Parathyroid adenoma (tissue), 2 donors: ENCODE measurements at regions not wholly inside any gene's neighbourhood (a gene's known extent, or its start where the extent isn't known, plus 50 kb on each side); places are given as distances from the start of the nearest gene placed in this dataset.

Experiments used
- H2AFZ ChIP-seq: fragments of 300-600 bp; sonication (generic); one replicate; pipeline ENCODE4 v1.7.0; 2017; ENCODE audit warnings: antibody characterized with exemption, mild to moderate bottlenecking
- H3K27ac ChIP-seq: fragments of 300-600 bp; sonication (generic); one replicate; pipeline ENCODE4 v1.7.0; 2017
- H3K27me3 ChIP-seq: fragments of 300-600 bp; sonication (generic); one replicate; pipeline ENCODE4 v1.7.0; 2017; ENCODE audit warnings: low read length; ENCODE audit not compliant: control insufficient read depth, insufficient read depth
- H3K36me3 ChIP-seq: fragments of 300-600 bp; sonication (generic); one replicate; pipeline ENCODE4 v1.7.0; 2017; ENCODE audit warnings: low read length; ENCODE audit not compliant: control insufficient read depth, insufficient read depth
- H3K4me1 ChIP-seq: fragments of 300-600 bp; sonication (generic); one replicate; pipeline ENCODE4 v1.7.0; 2017; ENCODE audit warnings: control low read depth
- H3K4me2 ChIP-seq: fragments of 300-600 bp; sonication (generic); one replicate; pipeline ENCODE4 v1.7.0; 2017; ENCODE audit warnings: low read length
- H3K4me3 ChIP-seq: fragments of 300-600 bp; sonication (generic); one replicate; pipeline ENCODE4 v1.7.0; 2017; ENCODE audit warnings: low read depth, low read length
- H3K79me2 ChIP-seq: fragments of 300-600 bp; sonication (generic); one replicate; pipeline ENCODE4 v1.7.0; 2017; ENCODE audit warnings: control low read depth
- H3K9ac ChIP-seq: fragments of 300-600 bp; sonication (generic); one replicate; pipeline ENCODE4 v1.7.0; 2017; ENCODE audit warnings: mild to moderate bottlenecking
- H3K9me3 ChIP-seq: fragments of 300-600 bp; sonication (generic); one replicate; pipeline ENCODE4 v1.7.0; 2017; ENCODE audit warnings: low read length; ENCODE audit not compliant: control insufficient read depth
- TF ChIP-seq, protein P1 (sequence below): fragments of 300-600 bp; sonication (generic); IDR thresholded peaks from one replicate; pipeline ENCODE4 v1.7.0; 2017; ENCODE audit warnings: antibody characterized with exemption, mild to moderate bottlenecking
- donor health status: primary hyperparathyroidism.

DNA sequence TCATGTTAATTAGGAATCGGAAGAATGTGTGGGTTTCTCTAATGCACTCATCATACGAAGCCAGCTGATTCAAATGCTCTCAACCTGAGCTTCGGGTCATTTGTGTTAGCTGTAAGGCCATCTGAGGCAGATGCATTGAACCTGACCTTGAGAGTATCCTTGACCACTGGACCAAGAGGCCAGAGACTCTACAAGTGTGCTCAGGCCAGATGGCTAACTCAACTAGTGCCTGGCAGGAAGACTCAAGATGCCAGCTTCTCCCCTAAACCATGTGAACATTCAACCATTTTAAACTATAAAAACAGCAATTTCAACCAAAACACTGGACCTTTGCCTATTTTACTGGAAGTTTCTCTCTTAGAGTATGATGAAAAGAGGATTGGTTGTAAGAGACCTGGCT, 168.6 kb upstream of the CDH4 start:
- Histone ChIP-seq H3K4me3 (no peak overlapping the region), H2AFZ (no peak overlapping the region), H3K27ac (no peak overlapping the region), H3K9ac (no peak overlapping the region), H3K36me3 (no peaks in the 10 kb centered on the region), H3K4me1 (no peaks in the 10 kb centered on the region), H3K79me2 (no peaks in the 10 kb centered on the region), H3K9me3 (no peaks in the 10 kb centered on the region), H3K27me3 (peaks cover 3% of the 10 kb centered on the region), H3K4me2 (no peak overlapping the region)
- TF ChIP-seq, protein P1, sequence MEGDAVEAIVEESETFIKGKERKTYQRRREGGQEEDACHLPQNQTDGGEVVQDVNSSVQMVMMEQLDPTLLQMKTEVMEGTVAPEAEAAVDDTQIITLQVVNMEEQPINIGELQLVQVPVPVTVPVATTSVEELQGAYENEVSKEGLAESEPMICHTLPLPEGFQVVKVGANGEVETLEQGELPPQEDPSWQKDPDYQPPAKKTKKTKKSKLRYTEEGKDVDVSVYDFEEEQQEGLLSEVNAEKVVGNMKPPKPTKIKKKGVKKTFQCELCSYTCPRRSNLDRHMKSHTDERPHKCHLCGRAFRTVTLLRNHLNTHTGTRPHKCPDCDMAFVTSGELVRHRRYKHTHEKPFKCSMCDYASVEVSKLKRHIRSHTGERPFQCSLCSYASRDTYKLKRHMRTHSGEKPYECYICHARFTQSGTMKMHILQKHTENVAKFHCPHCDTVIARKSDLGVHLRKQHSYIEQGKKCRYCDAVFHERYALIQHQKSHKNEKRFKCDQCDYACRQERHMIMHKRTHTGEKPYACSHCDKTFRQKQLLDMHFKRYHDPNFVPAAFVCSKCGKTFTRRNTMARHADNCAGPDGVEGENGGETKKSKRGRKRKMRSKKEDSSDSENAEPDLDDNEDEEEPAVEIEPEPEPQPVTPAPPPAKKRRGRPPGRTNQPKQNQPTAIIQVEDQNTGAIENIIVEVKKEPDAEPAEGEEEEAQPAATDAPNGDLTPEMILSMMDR, result no peak

DNA sequence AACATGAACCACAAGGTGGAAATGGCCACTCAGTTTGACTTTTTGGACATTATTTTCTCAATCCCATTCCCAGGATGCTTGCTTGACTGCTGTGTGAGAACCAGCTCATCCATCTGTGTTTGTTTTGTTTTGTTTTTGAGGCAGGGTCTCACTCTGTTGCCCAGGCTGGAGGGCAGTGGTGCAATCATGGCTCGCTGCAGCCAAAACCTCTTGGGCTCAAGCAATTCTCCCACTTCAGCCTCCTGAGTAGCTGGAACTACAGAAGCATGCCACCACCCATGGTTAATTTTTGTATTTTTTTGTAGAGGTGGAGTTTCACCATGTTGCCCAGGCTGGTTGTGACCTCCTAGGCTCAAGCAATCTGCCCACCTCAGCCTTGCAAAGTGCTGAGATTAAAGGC, 166.0 kb upstream of the CDH4 start:
- H3K4me1 ChIP-seq, result no peaks in the 10 kb centered on the region
- no peak overlapping the region for H2AFZ ChIP-seq
- peaks cover 3% of the 10 kb centered on the region for H3K27me3 ChIP-seq
- H3K27ac ChIP-seq, result no peak overlapping the region
- H3K36me3 ChIP-seq, result no peaks in the 10 kb centered on the region
- H3K9ac ChIP-seq, result no peak overlapping the region
- H3K9me3 ChIP-seq, result no peaks in the 10 kb centered on the region
- H3K4me3 ChIP-seq, result no peak overlapping the region
- H3K4me2 ChIP-seq, result no peak overlapping the region
- H3K79me2 ChIP-seq, result no peaks in the 10 kb centered on the region
- TF ChIP-seq, protein P1, result no peak

DNA sequence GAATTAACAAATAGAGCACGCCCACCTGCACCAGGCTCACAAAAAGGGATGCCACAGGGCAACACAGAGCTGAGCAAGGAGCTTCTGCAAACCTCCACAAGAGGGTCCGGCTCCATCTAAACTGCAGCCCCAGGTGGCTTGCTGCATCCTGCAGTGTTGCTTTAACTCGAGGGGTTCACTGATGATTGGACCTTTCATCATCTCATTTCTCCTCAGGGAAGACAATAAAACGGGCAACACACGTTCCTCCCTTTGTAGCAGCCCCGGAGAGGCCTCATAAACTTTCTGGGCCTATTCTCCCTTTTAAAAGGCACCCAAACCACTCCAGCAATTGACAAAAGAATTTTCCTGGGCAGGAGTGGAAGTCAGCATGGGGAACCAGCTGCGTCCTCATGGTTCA, 161.5 kb upstream of the CDH4 start:
- Histone ChIP-seq H3K4me1 (no peaks in the 10 kb centered on the region), H3K27ac (no peak overlapping the region), H3K4me3 (no peak overlapping the region), H3K9ac (no peak overlapping the region), H3K27me3 (peaks cover 3% of the 10 kb centered on the region), H2AFZ (no peak overlapping the region), H3K9me3 (no peaks in the 10 kb centered on the region), H3K79me2 (no peaks in the 10 kb centered on the region), H3K4me2 (no peak overlapping the region), H3K36me3 (no peaks in the 10 kb centered on the region)
- TF ChIP-seq, protein P1, result no peak

DNA sequence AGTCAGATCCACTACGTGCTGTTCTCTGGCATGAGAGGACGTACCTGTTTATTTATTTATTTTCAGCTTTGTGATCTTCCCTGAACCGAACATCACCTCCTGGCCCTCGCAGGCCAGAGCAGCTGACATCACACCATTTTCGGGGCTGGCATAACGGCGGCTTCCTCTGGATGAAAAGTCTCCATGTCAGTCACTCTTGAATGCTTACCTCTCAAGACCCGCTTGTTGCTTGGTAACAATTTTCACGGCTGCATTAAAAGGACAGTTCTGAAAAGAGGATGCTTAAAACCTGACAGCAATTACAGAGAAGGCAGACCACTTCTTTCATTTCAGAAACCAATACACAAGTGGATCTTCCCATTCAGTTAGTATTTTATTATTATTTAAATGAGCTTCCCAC, 159.8 kb upstream of the CDH4 start:
- no peaks in the 10 kb centered on the region for H3K36me3 ChIP-seq
- no peak overlapping the region for H3K4me2 ChIP-seq
- H3K4me3 ChIP-seq, result no peak overlapping the region
- no peaks in the 10 kb centered on the region for H3K4me1 ChIP-seq
- no peaks in the 10 kb centered on the region for H3K9me3 ChIP-seq
- H3K27ac ChIP-seq, result no peak overlapping the region
- H3K9ac ChIP-seq, result no peak overlapping the region
- H2AFZ ChIP-seq, result no peak overlapping the region
- H3K79me2 ChIP-seq, result no peaks in the 10 kb centered on the region
- H3K27me3 ChIP-seq, result no peaks in the 10 kb centered on the region
- TF ChIP-seq, protein P1, result no peak

DNA sequence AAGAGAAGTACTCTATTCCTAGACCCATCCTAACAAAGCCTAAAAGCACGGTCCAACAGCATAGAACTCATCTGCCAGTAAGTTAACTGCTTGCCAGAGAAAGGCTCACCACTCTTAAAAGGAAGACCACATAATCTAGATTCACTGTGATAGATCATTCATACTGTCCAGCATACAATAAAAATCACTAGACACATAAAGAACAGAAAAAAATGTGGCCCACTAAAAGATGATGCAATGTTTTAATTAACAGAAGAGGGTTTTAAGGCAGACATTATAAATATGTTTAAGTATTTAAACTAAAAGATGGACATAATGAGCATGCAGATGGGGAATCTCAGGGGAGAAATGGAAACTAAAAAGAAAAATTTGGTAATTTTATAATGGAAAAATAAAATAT, 157.5 kb upstream of the CDH4 start:
- Histone ChIP-seq H2AFZ (no peak overlapping the region), H3K4me1 (no peaks in the 10 kb centered on the region), H3K4me3 (no peak overlapping the region)

More for the DNA sequence above, 157.5 kb upstream of the CDH4 start:
- no peaks in the 10 kb centered on the region for H3K79me2 ChIP-seq
- TF ChIP-seq, protein P1, result no peak
- H3K9ac ChIP-seq, result no peak overlapping the region
- no peaks in the 10 kb centered on the region for H3K36me3 ChIP-seq
- H3K9me3 ChIP-seq, result no peaks in the 10 kb centered on the region
- H3K27ac ChIP-seq, result no peak overlapping the region
- no peaks in the 10 kb centered on the region for H3K27me3 ChIP-seq
- no peak overlapping the region for H3K4me2 ChIP-seq
